GM23338 (cell line): ENCODE measurements at regions not wholly inside any gene's neighbourhood (a gene's known extent, or its start where the extent isn't known, plus 50 kb on each side); places are given as distances from the start of the nearest gene placed in this dataset.

ENCODE experiments used
- ATAC-seq: fragments of 200-7000 bp; cut with Tn5 transposase; 3 replicates; pipeline ENCODE4 v1.9.1; 2020
- DNase-seq: peaks from one replicate; pipeline ENCODE4 v3.0.0-alpha.2; 2015; ENCODE audit warnings: low spot score
- H2AFZ ChIP-seq: fragments of 200-600 bp; sonication (generic); 2 replicates; pipeline ENCODE4 v1.8.0; 2016; ENCODE audit warnings: antibody characterized with exemption, mild to moderate bottlenecking, moderate library complexity
- H3F3A ChIP-seq: fragments of 200-600 bp; sonication (generic); replicated peaks from 2 replicates; pipeline ENCODE4 v1.8.0; 2017; ENCODE audit warnings: antibody characterized with exemption, mixed run types, low read depth
- H3K27ac ChIP-seq: fragments of 200-600 bp; sonication (generic); 2 replicates; pipeline ENCODE4 v1.6.1; 2016; ENCODE audit warnings: low read depth
- H3K27me3 ChIP-seq: fragments of 200-600 bp; sonication (generic); 2 replicates; pipeline ENCODE4 v1.8.0; 2016; ENCODE audit warnings: mild to moderate bottlenecking, mixed run types, moderate library complexity; ENCODE audit not compliant: insufficient read depth
- H3K36me3 ChIP-seq: fragments of 200-600 bp; sonication (generic); 2 replicates; pipeline ENCODE4 v1.8.0; 2016; ENCODE audit warnings: mild to moderate bottlenecking; ENCODE audit not compliant: insufficient read depth
- H3K4me1 ChIP-seq: fragments of 200-600 bp; sonication (generic); 2 replicates; pipeline ENCODE4 v1.8.0; 2016; ENCODE audit warnings: mild to moderate bottlenecking, moderate library complexity; ENCODE audit not compliant: insufficient read depth
- H3K4me2 ChIP-seq: fragments of 200-600 bp; sonication (generic); 2 replicates; pipeline ENCODE4 v1.7.1; 2017; ENCODE audit warnings: mixed run types
- H3K4me3 ChIP-seq: fragments of 200-600 bp; sonication (generic); 2 replicates; pipeline ENCODE4 v1.6.1; 2016; ENCODE audit warnings: mixed run types
- H3K79me2 ChIP-seq: fragments of 200-600 bp; sonication (generic); replicated peaks from 2 replicates; pipeline ENCODE4 v1.8.0; 2017; ENCODE audit warnings: mild to moderate bottlenecking; ENCODE audit not compliant: insufficient read depth
- H3K9me2 ChIP-seq: fragments of 200-600 bp; sonication (generic); 2 replicates; pipeline ENCODE4 v1.8.0; 2017; ENCODE audit not compliant: insufficient read depth
- H4K20me1 ChIP-seq: fragments of 200-600 bp; sonication (generic); replicated peaks from 2 replicates; pipeline ENCODE4 v1.8.0; 2017; ENCODE audit warnings: mild to moderate bottlenecking; ENCODE audit not compliant: insufficient read depth
- H3K27ac Mint-ChIP-seq: 2 replicates; pipeline ENCODE4 v1.8.0; 2020; ENCODE audit warnings: inconsistent platforms, mild to moderate bottlenecking, moderate library complexity, mixed read lengths
- H3K27me3 Mint-ChIP-seq: 3 replicates; pipeline ENCODE4 v1.8.0; 2022; ENCODE audit warnings: low read depth, mild to moderate bottlenecking, moderate library complexity, mixed read lengths, inconsistent platforms; ENCODE audit not compliant: insufficient read depth, poor library complexity
- H3K36me3 Mint-ChIP-seq: 3 replicates; pipeline ENCODE4 v1.8.0; 2021; ENCODE audit warnings: low read depth, mild to moderate bottlenecking, inconsistent platforms, moderate library complexity, mixed read lengths
- H3K4me1 Mint-ChIP-seq: 3 replicates; pipeline ENCODE4 v1.8.0; 2020; ENCODE audit warnings: mild to moderate bottlenecking, inconsistent platforms, mixed read lengths
- H3K4me3 Mint-ChIP-seq: 3 replicates; pipeline ENCODE4 v1.8.0; 2021; ENCODE audit warnings: moderate library complexity, mild to moderate bottlenecking, inconsistent platforms, mixed read lengths
- H3K9me3 Mint-ChIP-seq: 3 replicates; pipeline ENCODE4 v1.8.0; 2020; ENCODE audit warnings: moderate library complexity, mild to moderate bottlenecking, inconsistent platforms, mixed read lengths
- CREB1 ChIP-seq: fragments of 250-450 bp; sonication (Bioruptor Pico); IDR thresholded peaks from 2 replicates; pipeline ENCODE4 v1.5.0; 2020; ENCODE audit warnings: low read depth, mild to moderate bottlenecking, moderate library complexity
- CTCF ChIP-seq, 2 experiments: fragments of 200-600 bp in 1 of 2; sonication (generic) in 1 of 2; conservative IDR thresholded peaks; 2 replicates each; pipeline versions ENCODE4 v1.5.1 to v1.6.1; 2016 to 2017; ENCODE audit warnings: antibody characterized with exemption in 2 of 2, low read depth in 2 of 2, mild to moderate bottlenecking in 2 of 2, moderate library complexity in 1 of 2
- ETS1 ChIP-seq: IDR thresholded peaks from 2 replicates; pipeline ENCODE4 v1.6.1; 2016; ENCODE audit warnings: antibody characterized with exemption
- NANOG ChIP-seq: IDR thresholded peaks from 2 replicates; pipeline ENCODE4 v1.6.1; 2016; ENCODE audit warnings: antibody characterized with exemption, borderline replicate concordance
- POLR2AphosphoS5 ChIP-seq: IDR thresholded peaks from 2 replicates; pipeline ENCODE4 v1.6.1; 2016; ENCODE audit warnings: antibody characterized with exemption, low read depth
- STAT1 ChIP-seq: IDR thresholded peaks from one replicate; pipeline ENCODE4 v1.6.1; 2016; ENCODE audit warnings: antibody characterized with exemption; ENCODE audit not compliant: unreplicated experiment
- ZNF114 ChIP-seq: fragments of 250-450 bp; sonication (Bioruptor Pico); IDR thresholded peaks from 2 replicates; pipeline ENCODE4 v1.5.0; 2020; ENCODE audit warnings: mild to moderate bottlenecking, moderate library complexity
- ZNF331 ChIP-seq: fragments of 250-450 bp; sonication (Bioruptor Pico); IDR thresholded peaks from 2 replicates; pipeline ENCODE4 v1.5.0; 2020; ENCODE audit warnings: low read depth, mild to moderate bottlenecking, moderate library complexity
- ZNF462 ChIP-seq: fragments of 250-450 bp; sonication (Bioruptor Pico); IDR thresholded peaks from 2 replicates; pipeline ENCODE4 v1.5.0; 2020; ENCODE audit warnings: mild to moderate bottlenecking, moderate library complexity

GRCh38 chr13:50599046-50599445 is 244.4 kb downstream of the DLEU7 start (continued):
- TF ChIP-seq ZNF462 (CRISPR knock-in tag), result no peak
- no peak for TF ChIP-seq ZNF114 (CRISPR knock-in tag)

- ATAC-seq, result no peak
- no peak overlapping the region for H3K27ac ChIP-seq
- Mint-ChIP-seq H3K9me3 (no peaks in the 10 kb centered on the region), H3K27ac (no peak overlapping the region), H3K4me3 (no peak overlapping the region), H3K27me3 (no peaks in the 10 kb centered on the region), H3K36me3 (no peaks in the 10 kb centered on the region), H3K4me1 (peaks cover 18% of the 10 kb centered on the region)
- no peaks in the 10 kb centered on the region for H3K9me2 ChIP-seq
- DNase-seq, result no peak
- H3K36me3 ChIP-seq, result no peaks in the 10 kb centered on the region
- no peak overlapping the region for H2AFZ ChIP-seq
- H3K4me2 ChIP-seq, result no peak overlapping the region
- no peak overlapping the region for H3K4me3 ChIP-seq
- no peaks in the 10 kb centered on the region for H3F3A ChIP-seq
- no peaks in the 10 kb centered on the region for H3K27me3 ChIP-seq
- H3K4me1 ChIP-seq, result peaks cover 12% of the 10 kb centered on the region
- no peaks in the 10 kb centered on the region for H3K79me2 ChIP-seq
- no peaks in the 10 kb centered on the region for H4K20me1 ChIP-seq
- no peak for TF ChIP-seq POLR2AphosphoS5
- TF ChIP-seq ZNF331 (CRISPR knock-in tag), result no peak
- no peak for TF ChIP-seq CREB1 (CRISPR knock-in tag)
- TF ChIP-seq STAT1, result no peak
- TF ChIP-seq NANOG, result no peak
- no peak for TF ChIP-seq CTCF (conservative IDR thresholded peaks at IDR 0.05; ENCODE audit: low read depth in 2 of 2)
- no peak for TF ChIP-seq ETS1
Observed at GRCh38 chr13:50599927-50600326, 243.6 kb downstream of the DLEU7 start.
